ENCODE measurements at regions not wholly inside any gene's neighbourhood (a gene's known extent, or its start where the extent isn't known, plus 50 kb on each side); places are given as distances from the start of the nearest gene placed in this dataset.
"Not testable (repeated sequence)": the region's sequence is repeated elsewhere in the genome, so short reads cannot be mapped to it uniquely, and the experiment has no call there.

DNA sequence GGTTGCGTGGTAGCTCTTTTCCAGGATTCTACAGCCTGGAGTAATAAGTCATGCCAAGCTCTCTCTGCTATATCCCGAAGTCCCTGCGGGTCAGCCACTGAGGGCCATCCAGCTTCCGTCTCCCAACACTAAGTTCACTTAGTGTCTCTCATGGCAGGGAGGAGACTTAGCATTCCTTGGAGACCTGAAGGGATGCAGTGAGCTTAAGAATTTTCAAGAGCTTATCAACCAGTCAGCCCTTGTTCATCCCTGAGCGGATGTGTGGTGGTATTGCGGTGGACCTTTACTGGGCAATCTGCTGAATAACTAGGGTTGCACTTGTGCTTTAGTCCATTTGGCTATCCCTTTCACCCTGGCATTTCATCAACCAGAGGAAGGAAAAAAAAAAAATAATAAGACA, 85.8 kb upstream of the ADGRA3 start:
- H3K9ac ChIP-seq (ENCODE audit: insufficient read depth, low read depth, low read length); FAIRE-seq; BruUV-seq (replicated peaks); H2AFZ ChIP-seq (ENCODE audit: low read length); H4K20me1 ChIP-seq (ENCODE audit: insufficient read depth, low read length); POLR2A ChIA-PET; ATAC-seq; H3K27me3 ChIP-seq (ENCODE audit: control insufficient read depth in 1 of 2, insufficient read depth in 2 of 2, low read length in 2 of 2); DNase-seq (ENCODE audit: low spot score); H3K27ac ChIP-seq (ENCODE audit: extremely low read length, insufficient read depth, low read length); in situ Hi-C loops (cut with HindIII; ENCODE audit: extremely low pct_ligation_motif_present, low pct_unique_long_range_greater_than_20kb); H3K79me2 ChIP-seq (ENCODE audit: insufficient read depth, low read length); H3K4me3 ChIP-seq (replicated peaks in 1 of 3; ENCODE audit: insufficient read depth in 1 of 3, low read depth in 2 of 3, low read length in 3 of 3); intact Hi-C loops (cut with micrococcal nuclease; ENCODE audit: unreplicated experiment); H3K4me1 ChIP-seq (ENCODE audit: insufficient read depth, low read length); H3K36me3 ChIP-seq (replicated peaks in 1 of 2; ENCODE audit: control insufficient read depth in 1 of 2, insufficient read depth in 2 of 2, low read length in 2 of 2); H3K9me3 ChIP-seq (ENCODE audit: low read length); CTCF ChIA-PET (ENCODE audit: low intra/inter-chr PET ratio, low total read pairs); H3K4me2 ChIP-seq (ENCODE audit: low read depth, low read length): not testable (repeated sequence)
- 94% methylated on average over 2 of the region's 6 CpGs for WGBS (ENCODE audit: low lambda C conversion rate)

- Histone ChIP-seq H3K4me1 (ENCODE audit: insufficient read depth, low read length) (no peaks in the 10 kb centered on the region), H3K27ac (ENCODE audit: extremely low read length, insufficient read depth, low read length) (no peak overlapping the region), H3K79me2 (ENCODE audit: insufficient read depth, low read length) (no peaks in the 10 kb centered on the region), H3K27me3 (ENCODE audit: control insufficient read depth in 1 of 2, insufficient read depth in 2 of 2, low read length in 2 of 2) (0 out of 5 replicates have a peak, but pooled peaks cover 0 to 5% of the 10 kb centered on the region in 2 experiments), H3K9ac (ENCODE audit: insufficient read depth, low read depth, low read length) (no peak overlapping the region), H3K9me3 (ENCODE audit: low read length) (no peaks in the 10 kb centered on the region), H2AFZ (ENCODE audit: low read length) (no peak overlapping the region), H3K36me3 (replicated peaks in 1 of 2; ENCODE audit: control insufficient read depth in 1 of 2, insufficient read depth in 2 of 2, low read length in 2 of 2) (no peaks in the 10 kb centered on the region), H3K4me2 (ENCODE audit: low read depth, low read length) (peak overlapping the region; percentile 27; the same call in 1 of the 2 replicates), H4K20me1 (ENCODE audit: insufficient read depth, low read length) (no peaks in the 10 kb centered on the region), H3K4me3 (replicated peaks in 1 of 3; ENCODE audit: insufficient read depth in 1 of 3, low read depth in 2 of 3, low read length in 3 of 3) (no peak overlapping the region)
- ATAC-seq (peak; percentile 100), DNase-seq (ENCODE audit: low spot score) (peak; percentile 35), FAIRE-seq (peak; percentile 75)
- intact Hi-C loops (cut with micrococcal nuclease; ENCODE audit: unreplicated experiment) (loop anchor here (1.0 to 5.0 kb wide), 4 partner anchors 90 to 819 kb away; partner anchors contain the start of gene ADGRA3), in situ Hi-C loops (cut with HindIII; ENCODE audit: extremely low pct_ligation_motif_present, low pct_unique_long_range_greater_than_20kb) (loop anchor here (5.0 kb wide), 1 partner anchor 195 kb away; no protein-coding TSS in a partner anchor)
- no TSS peak for BruUV-seq (replicated peaks)
- CTCF ChIA-PET (ENCODE audit: low intra/inter-chr PET ratio, low total read pairs), result interaction anchor here (1.2 kb wide), 1 partner anchor 197 kb away, joined by 8 read pairs; no protein-coding TSS in a partner anchor
- POLR2A ChIA-PET, result no interaction called here
- 31% methylated on average over 3 of the region's 3 CpGs for WGBS (ENCODE audit: low lambda C conversion rate)
- no peak for TF ChIP-seq HCFC1 (IDR thresholded peaks at IDR 0.05; ENCODE audit: low read depth, low read length)
- TF ChIP-seq TGIF2 (CRISPR knock-in tag; IDR thresholded peaks at IDR 0.05), result no peak
- no peak for TF ChIP-seq ZNF501 (CRISPR knock-in tag; IDR thresholded peaks at IDR 0.05)
- no peak for TF ChIP-seq ZMYM3 (CRISPR knock-in tag; IDR thresholded peaks at IDR 0.05)
- TF ChIP-seq ARID5B (CRISPR knock-in tag; IDR thresholded peaks at IDR 0.05), result 0 out of 2 replicates have a peak, but pooled peaks have one; percentile 10
- TF ChIP-seq, protein P1, sequence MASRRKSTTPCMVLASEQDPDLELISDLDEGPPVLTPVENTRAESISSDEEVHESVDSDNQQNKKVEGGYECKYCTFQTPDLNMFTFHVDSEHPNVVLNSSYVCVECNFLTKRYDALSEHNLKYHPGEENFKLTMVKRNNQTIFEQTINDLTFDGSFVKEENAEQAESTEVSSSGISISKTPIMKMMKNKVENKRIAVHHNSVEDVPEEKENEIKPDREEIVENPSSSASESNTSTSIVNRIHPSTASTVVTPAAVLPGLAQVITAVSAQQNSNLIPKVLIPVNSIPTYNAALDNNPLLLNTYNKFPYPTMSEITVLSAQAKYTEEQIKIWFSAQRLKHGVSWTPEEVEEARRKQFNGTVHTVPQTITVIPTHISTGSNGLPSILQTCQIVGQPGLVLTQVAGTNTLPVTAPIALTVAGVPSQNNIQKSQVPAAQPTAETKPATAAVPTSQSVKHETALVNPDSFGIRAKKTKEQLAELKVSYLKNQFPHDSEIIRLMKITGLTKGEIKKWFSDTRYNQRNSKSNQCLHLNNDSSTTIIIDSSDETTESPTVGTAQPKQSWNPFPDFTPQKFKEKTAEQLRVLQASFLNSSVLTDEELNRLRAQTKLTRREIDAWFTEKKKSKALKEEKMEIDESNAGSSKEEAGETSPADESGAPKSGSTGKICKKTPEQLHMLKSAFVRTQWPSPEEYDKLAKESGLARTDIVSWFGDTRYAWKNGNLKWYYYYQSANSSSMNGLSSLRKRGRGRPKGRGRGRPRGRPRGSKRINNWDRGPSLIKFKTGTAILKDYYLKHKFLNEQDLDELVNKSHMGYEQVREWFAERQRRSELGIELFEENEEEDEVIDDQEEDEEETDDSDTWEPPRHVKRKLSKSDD (CRISPR knock-in tag; IDR thresholded peaks at IDR 0.05; ENCODE audit: low read depth), result no peak
- no peak for TF ChIP-seq GABPA (IDR thresholded peaks at IDR 0.05; ENCODE audit: low read depth, low read length)
- peak; percentile 66 for TF ChIP-seq GABPA (CRISPR knock-in tag; IDR thresholded peaks at IDR 0.05; ENCODE audit: low read depth)
- no peak for TF ChIP-seq MXD3 (CRISPR knock-in tag; IDR thresholded peaks at IDR 0.05)
- TF ChIP-seq ARID3A (IDR thresholded peaks at IDR 0.05; ENCODE audit: low read depth, low read length), result no peak
Observed at GRCh38 chr4:22607382-22607781, 85.4 kb upstream of the GBA3 start.

All from HepG2 (cell line).